GM12891 (cell line): ENCODE measurements at regions not wholly inside any gene's neighbourhood (a gene's known extent, or its start where the extent isn't known, plus 50 kb on each side); places are given as distances from the start of the nearest gene placed in this dataset.

Experiments used
- POLR2A ChIP-seq: IDR thresholded peaks from 2 replicates; pipeline ENCODE4 v1.6.1; 2011; ENCODE audit warnings: low read depth, low read length, control low read depth
- POU2F2 ChIP-seq: IDR thresholded peaks from 2 replicates; pipeline ENCODE4 v1.6.1; 2011; ENCODE audit warnings: low read depth, mild to moderate bottlenecking, control low read depth, low read length, moderate library complexity
- TAF1 ChIP-seq: IDR thresholded peaks from 2 replicates; pipeline ENCODE4 v1.6.1; 2011; ENCODE audit warnings: low read depth, low read length, control low read depth

DNA sequence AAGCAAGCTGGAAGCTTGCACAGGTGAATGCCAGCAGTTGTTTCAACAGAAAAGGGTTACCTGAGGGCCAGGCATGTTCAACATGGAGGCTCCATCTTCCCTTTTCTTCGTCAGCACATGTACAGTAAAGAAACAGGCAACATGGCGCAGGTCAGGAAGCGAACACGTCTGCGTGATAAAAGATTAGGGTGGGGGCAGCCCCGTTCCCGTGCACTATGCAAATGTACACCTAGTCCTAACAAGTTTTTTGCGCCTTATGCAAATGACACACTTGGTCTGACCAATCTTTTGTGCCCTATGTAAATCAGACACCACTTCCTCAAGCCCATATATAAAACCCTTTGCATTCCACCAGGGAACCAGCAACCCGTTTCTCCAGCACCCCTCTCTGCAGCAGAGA, 452.1 kb upstream of the PTPRD start:
- TF ChIP-seq TAF1 (no peak), POLR2A (no peak), POU2F2 (no peak)
